ENCODE measurements at regions not wholly inside any gene's neighbourhood (a gene's known extent, or its start where the extent isn't known, plus 50 kb on each side); places are given as distances from the start of the nearest gene placed in this dataset.

- Histone ChIP-seq H4K8ac (replicated peaks; ENCODE audit: insufficient read length, low read depth, low read length) (no peak overlapping the region), H3K27me3 (ENCODE audit: insufficient read depth, low read length) (no peaks in the 10 kb centered on the region), H3K4ac (ENCODE audit: low read depth, low read length) (no peak overlapping the region), H2BK15ac (ENCODE audit: low read depth, low read length) (no peak overlapping the region), H3K18ac (ENCODE audit: insufficient read length, low read depth, low read length) (no peak overlapping the region), H3K9ac (ENCODE audit: extremely low read depth, insufficient read length, low read length) (no peak overlapping the region), H2BK12ac (ENCODE audit: insufficient read length, low read depth, low read length) (no peak overlapping the region), H2BK5ac (ENCODE audit: insufficient read length, low read length) (no peak overlapping the region), H4K20me1 (ENCODE audit: control insufficient read depth, insufficient read depth, insufficient read length) (no peaks in the 10 kb centered on the region), H3T11ph (ENCODE audit: low read length) (no peak overlapping the region), H3K27ac (ENCODE audit: insufficient read length, low read depth, low read length) (no peak overlapping the region), H3K4me2 (ENCODE audit: insufficient read depth, insufficient read length, low read length) (no peak overlapping the region), H3K14ac (ENCODE audit: insufficient read depth, low read length) (no peak overlapping the region; the same call in 1 of the 2 replicates), H2BK20ac (ENCODE audit: low read depth, low read length, poor library complexity, severe bottlenecking) (no peak overlapping the region), H3K23ac (ENCODE audit: insufficient read length, low read depth, low read length) (no peak overlapping the region), H2BK120ac (ENCODE audit: low read depth, low read length, poor library complexity, severe bottlenecking) (no peak overlapping the region), H3K4me1 (ENCODE audit: insufficient read depth, low read length) (no peaks in the 10 kb centered on the region), H4K91ac (ENCODE audit: insufficient read length, low read depth, low read length) (no peak overlapping the region), H4K5ac (ENCODE audit: insufficient read length, low read depth, low read length) (no peak overlapping the region), H2AK5ac (ENCODE audit: insufficient read length, low read length) (no peak overlapping the region), H3K56ac (ENCODE audit: insufficient read length, low read depth, low read length) (no peak overlapping the region), H3K23me2 (ENCODE audit: insufficient read length, low read depth, low read length, poor library complexity, severe bottlenecking) (no peaks in the 10 kb centered on the region), H3K79me2 (ENCODE audit: insufficient read depth, low read length) (no peaks in the 10 kb centered on the region), H3K9me3 (ENCODE audit: control insufficient read depth, low read depth, low read length) (no peaks in the 10 kb centered on the region), H2AFZ (ENCODE audit: low read length) (no peak overlapping the region), H3K79me1 (ENCODE audit: insufficient read depth, low read depth, low read length, poor library complexity, severe bottlenecking) (no peaks in the 10 kb centered on the region)
- Mint-ChIP-seq H3K4me1 (peaks cover 3 to 4% of the 10 kb centered on the region in 2 experiments; a peak in 2 of 4 replicates), H3K9me3 (peaks cover 0 to 2% of the 10 kb centered on the region in 2 experiments; a peak in 2 of 5 replicates), H3K36me3 (ENCODE audit: insufficient read depth in 1 of 3, low read depth in 3 of 3) (no peaks in the 10 kb centered on the region; a peak in 1 of 7 replicates), H3K4me3 (no peak overlapping the region), H3K27me3 (ENCODE audit: low read depth) (peaks cover 16% of the 10 kb centered on the region), H3K27ac (no peak overlapping the region)
- WGBS (ENCODE audit: extremely low coverage, insufficient read length, low lambda C conversion rate) = no CpG with 5 or more reads among the region's 5 CpGs
- TF ChIP-seq CTCF (conservative IDR thresholded peaks at IDR 0.05) = no peak
- DNase-seq = no peak
Measured at GRCh38 chr5:133865113-133865512, 103.3 kb downstream of the C5orf15 start.
